HG02870 (cell line): ENCODE measurements at regions not wholly inside any gene's neighbourhood (a gene's known extent, or its start where the extent isn't known, plus 50 kb on each side); places are given as distances from the start of the nearest gene placed in this dataset.
"Not testable (repeated sequence)": the region's sequence is repeated elsewhere in the genome, so short reads cannot be mapped to it uniquely, and the experiment has no call there.

ENCODE experiments used
- ATAC-seq: cut with Tn5 transposase; IDR thresholded peaks from one replicate; pipeline ENCODE4 v1.9.1; 2021; ENCODE audit warnings: mild to moderate bottlenecking, moderate library complexity; ENCODE audit not compliant: unreplicated experiment

- not testable (repeated sequence) for ATAC-seq
Observed at GRCh38 chr12:74676955-74677354, 139.3 kb downstream of the ATXN7L3B start.

GRCh38 chr12:74685385-74685784 is 147.8 kb downstream of the ATXN7L3B start:
- ATAC-seq, result no peak

- ATAC-seq, result no peak
Observed at GRCh38 chr12:74689071-74689655, 151.5 kb downstream of the ATXN7L3B start.

GRCh38 chr12:74689929-74690328 is 152.3 kb downstream of the ATXN7L3B start:
- no peak for ATAC-seq

GRCh38 chr12:74719447-74719846 is 181.8 kb downstream of the ATXN7L3B start:
- no peak for ATAC-seq

GRCh38 chr12:74722709-74723108 is 185.1 kb downstream of the ATXN7L3B start:
- no peak for ATAC-seq

GRCh38 chr12:74725154-74725553 is 187.5 kb downstream of the ATXN7L3B start:
- no peak for ATAC-seq

GRCh38 chr12:74728006-74728405 is 190.4 kb downstream of the ATXN7L3B start:
- ATAC-seq, result no peak

GRCh38 chr12:74732164-74732784 is 194.6 kb downstream of the ATXN7L3B start:
- ATAC-seq, result no peak

GRCh38 chr12:74732826-74733225 is 195.2 kb downstream of the ATXN7L3B start:
- ATAC-seq, result no peak

GRCh38 chr12:74741112-74741511 is 203.5 kb downstream of the ATXN7L3B start:
- no peak for ATAC-seq

GRCh38 chr12:74747305-74747704 is 209.7 kb downstream of the ATXN7L3B start:
- ATAC-seq, result no peak

- no peak for ATAC-seq
Observed at GRCh38 chr12:74751441-74751840, 213.8 kb downstream of the ATXN7L3B start.

- no peak for ATAC-seq
Observed at GRCh38 chr12:74752215-74752614, 214.6 kb downstream of the ATXN7L3B start.

GRCh38 chr12:74770552-74770951 is 232.9 kb downstream of the ATXN7L3B start:
- no peak for ATAC-seq

- ATAC-seq, result no peak
Observed at GRCh38 chr12:74775276-74775675, 237.6 kb downstream of the ATXN7L3B start.

- no peak for ATAC-seq
Observed at GRCh38 chr12:74776378-74776777, 238.7 kb downstream of the ATXN7L3B start.

- no peak for ATAC-seq
Observed at GRCh38 chr12:74780182-74780849, 242.7 kb downstream of the ATXN7L3B start.

GRCh38 chr12:74780850-74781241 is 243.2 kb downstream of the ATXN7L3B start:
- not testable (repeated sequence) for ATAC-seq

GRCh38 chr12:74781991-74782485 is 244.4 kb downstream of the ATXN7L3B start:
- ATAC-seq, result no peak

- ATAC-seq, result no peak
Observed at GRCh38 chr12:74790931-74791330, 253.3 kb downstream of the ATXN7L3B start.

GRCh38 chr12:74791365-74791764 is 253.7 kb downstream of the ATXN7L3B start:
- no peak for ATAC-seq
